ENCODE measurements at regions not wholly inside any gene's neighbourhood (a gene's known extent, or its start where the extent isn't known, plus 50 kb on each side); places are given as distances from the start of the nearest gene placed in this dataset.

DNA sequence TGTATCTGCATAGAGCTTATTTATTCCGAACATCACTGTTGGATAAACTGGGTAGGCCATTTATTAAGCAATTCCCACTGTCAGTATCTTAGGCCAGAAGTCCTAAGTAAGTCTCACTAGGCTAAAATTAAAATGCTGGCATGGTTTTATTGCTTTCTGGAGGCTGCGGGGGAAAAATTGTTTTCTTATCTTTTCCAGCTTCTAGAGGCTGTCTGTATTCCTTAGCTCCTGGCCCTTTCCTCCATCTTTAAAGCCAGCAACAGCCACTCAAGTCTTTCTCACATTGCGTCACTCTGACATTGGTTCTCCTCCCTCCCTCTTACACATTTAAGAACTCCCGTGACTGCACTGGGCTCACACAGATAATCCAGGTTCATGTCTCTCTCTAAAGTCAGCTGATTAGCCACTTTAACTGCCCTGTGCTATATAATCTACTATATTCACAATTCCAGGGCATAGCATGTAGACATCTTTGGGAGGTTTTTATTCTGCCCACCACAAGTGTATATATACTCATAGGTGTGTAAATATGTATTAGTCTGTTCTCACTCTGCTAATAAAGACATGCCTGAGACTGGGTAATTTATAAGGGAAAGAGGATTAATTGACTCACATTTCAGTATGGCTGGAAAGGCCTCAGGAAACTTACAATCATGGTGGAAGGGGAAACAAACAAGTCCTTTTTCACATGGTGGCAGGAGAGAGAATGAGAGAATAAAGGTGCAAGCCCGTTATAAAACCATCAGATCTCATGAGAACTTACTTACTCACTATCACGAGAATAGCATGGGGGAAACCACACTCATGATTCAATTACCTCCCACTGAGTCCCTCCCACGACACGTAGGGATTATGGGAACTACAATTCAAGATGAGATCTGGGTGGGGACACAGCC lies 113.5 kb upstream of the SLC7A14 start:
- TF ChIP-seq, protein P1, sequence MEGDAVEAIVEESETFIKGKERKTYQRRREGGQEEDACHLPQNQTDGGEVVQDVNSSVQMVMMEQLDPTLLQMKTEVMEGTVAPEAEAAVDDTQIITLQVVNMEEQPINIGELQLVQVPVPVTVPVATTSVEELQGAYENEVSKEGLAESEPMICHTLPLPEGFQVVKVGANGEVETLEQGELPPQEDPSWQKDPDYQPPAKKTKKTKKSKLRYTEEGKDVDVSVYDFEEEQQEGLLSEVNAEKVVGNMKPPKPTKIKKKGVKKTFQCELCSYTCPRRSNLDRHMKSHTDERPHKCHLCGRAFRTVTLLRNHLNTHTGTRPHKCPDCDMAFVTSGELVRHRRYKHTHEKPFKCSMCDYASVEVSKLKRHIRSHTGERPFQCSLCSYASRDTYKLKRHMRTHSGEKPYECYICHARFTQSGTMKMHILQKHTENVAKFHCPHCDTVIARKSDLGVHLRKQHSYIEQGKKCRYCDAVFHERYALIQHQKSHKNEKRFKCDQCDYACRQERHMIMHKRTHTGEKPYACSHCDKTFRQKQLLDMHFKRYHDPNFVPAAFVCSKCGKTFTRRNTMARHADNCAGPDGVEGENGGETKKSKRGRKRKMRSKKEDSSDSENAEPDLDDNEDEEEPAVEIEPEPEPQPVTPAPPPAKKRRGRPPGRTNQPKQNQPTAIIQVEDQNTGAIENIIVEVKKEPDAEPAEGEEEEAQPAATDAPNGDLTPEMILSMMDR (IDR thresholded peaks at IDR 0.05; ENCODE audit: low read depth, low read length) = no peak
- DNase-seq = no peak
- H3K4me1 ChIP-seq = peaks cover 9% of the 10 kb centered on the region; the same call in 1 of the 2 replicates
- no peaks in the 10 kb centered on the region for H3K9me3 ChIP-seq
- no peaks in the 10 kb centered on the region for H3K27me3 ChIP-seq
- H3K4me3 ChIP-seq (ENCODE audit: low read depth, low read length) = no peak overlapping the region
- no peaks in the 10 kb centered on the region for H3K36me3 ChIP-seq

DNA sequence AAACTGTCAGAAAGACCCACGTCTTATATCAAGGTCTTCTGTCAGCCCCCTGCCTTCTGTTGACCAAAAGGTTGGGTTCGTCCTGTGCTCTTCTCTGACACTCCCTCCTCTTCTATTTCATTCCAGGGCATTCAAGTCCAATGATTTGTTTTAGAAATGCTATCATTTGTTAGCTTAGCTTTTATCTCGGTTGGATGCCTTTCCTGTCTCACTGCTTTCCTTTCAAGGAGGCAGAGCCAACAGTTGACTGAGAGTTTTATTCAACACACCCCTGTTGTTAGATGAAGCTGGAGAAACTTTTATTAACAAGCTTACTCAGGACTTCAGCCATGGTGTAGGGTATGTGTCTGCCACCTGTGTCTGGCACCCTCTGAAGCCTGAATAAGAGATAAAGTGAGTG lies 112.0 kb upstream of the SLC7A14 start:
- Histone ChIP-seq H3K9me3 (no peaks in the 10 kb centered on the region), H3K4me3 (ENCODE audit: low read depth, low read length) (no peak overlapping the region), H3K36me3 (no peaks in the 10 kb centered on the region), H3K4me1 (peaks cover 20% of the 10 kb centered on the region), H3K27me3 (no peaks in the 10 kb centered on the region)
- TF ChIP-seq, protein P1 (IDR thresholded peaks at IDR 0.05; ENCODE audit: low read depth, low read length) = no peak
- no peak for DNase-seq

DNA sequence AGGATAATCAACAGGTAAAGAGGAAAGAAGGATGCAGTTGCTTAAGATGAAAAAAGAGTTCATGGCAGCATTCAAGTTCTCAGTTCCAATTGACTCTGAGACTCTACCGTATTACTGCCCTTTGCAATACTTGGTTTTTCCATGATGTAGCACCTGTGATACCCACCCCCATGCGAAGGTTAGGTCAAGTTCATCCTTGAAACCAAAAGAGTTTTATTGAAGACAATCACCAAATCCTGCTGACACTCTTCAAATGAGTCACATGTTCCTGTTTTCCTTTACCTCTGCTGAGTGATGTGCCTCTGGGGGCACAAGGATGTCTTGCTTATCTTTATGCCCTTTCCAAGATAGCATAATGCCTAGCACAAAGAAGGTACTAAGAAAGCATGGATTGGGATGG lies 111.3 kb upstream of the SLC7A14 start:
- H3K27me3 ChIP-seq = no peaks in the 10 kb centered on the region
- H3K36me3 ChIP-seq = no peaks in the 10 kb centered on the region
- peaks cover 15% of the 10 kb centered on the region for H3K4me1 ChIP-seq
- H3K4me3 ChIP-seq (ENCODE audit: low read depth, low read length) = no peak overlapping the region
- no peaks in the 10 kb centered on the region for H3K9me3 ChIP-seq
- TF ChIP-seq, protein P1 (IDR thresholded peaks at IDR 0.05; ENCODE audit: low read depth, low read length) = no peak
- DNase-seq = no peak

DNA sequence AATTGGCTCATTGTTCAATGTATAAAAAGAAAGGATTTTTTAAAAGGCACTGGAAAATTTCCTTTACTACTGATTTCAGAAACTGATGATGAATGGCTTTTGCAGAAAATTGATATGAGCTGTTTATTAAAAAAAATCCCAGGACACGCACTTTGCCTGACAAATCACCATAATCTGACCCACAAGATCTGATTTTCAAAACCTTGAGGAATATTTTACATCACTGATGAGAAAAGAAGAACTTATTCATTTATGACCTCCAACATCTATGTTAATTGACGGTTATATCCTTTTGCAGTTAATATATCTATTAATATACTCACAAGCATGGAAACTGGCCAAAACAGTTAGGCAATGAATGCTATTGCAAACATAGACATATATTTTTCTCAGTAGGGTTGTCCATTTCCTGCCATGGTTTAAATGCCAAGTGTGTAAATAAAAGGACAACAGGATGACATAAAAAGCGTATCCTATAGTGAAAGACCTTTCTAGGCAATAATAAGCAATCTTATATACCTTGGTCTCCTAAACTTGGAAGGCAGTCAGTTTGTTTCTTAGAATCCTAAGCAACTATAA lies 109.7 kb upstream of the SLC7A14 start:
- Histone ChIP-seq H3K4me1 (peaks cover 15% of the 10 kb centered on the region), H3K9me3 (no peaks in the 10 kb centered on the region), H3K4me3 (ENCODE audit: low read depth, low read length) (no peak overlapping the region), H3K36me3 (no peaks in the 10 kb centered on the region), H3K27me3 (no peaks in the 10 kb centered on the region)
- TF ChIP-seq, protein P1 (IDR thresholded peaks at IDR 0.05; ENCODE audit: low read depth, low read length) = no peak
- no peak for DNase-seq

DNA sequence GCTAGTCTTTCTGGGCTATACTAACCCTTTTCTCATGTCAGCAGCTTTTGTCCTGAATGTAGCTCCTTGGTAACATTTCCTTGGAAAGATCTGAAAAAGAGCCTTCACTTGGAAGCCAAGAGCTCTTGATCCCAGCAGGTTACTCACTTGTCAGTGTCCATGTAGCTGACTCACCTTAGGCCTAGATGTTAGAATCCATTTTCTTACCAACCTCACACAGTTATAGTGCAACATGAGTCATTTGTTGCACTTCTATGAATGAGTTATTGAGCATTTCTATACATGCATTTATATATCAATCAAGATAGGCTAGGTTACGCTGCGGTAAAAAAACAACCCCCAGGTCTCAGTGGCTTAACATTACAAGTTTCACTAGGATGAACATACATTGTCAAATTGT lies 106.8 kb upstream of the SLC7A14 start:
- Histone ChIP-seq H3K9me3 (no peaks in the 10 kb centered on the region), H3K4me3 (ENCODE audit: low read depth, low read length) (no peak overlapping the region), H3K36me3 (no peaks in the 10 kb centered on the region), H3K4me1 (peaks cover 17% of the 10 kb centered on the region), H3K27me3 (no peaks in the 10 kb centered on the region)
- TF ChIP-seq, protein P1 (IDR thresholded peaks at IDR 0.05; ENCODE audit: low read depth, low read length) = no peak
- no peak for DNase-seq

DNA sequence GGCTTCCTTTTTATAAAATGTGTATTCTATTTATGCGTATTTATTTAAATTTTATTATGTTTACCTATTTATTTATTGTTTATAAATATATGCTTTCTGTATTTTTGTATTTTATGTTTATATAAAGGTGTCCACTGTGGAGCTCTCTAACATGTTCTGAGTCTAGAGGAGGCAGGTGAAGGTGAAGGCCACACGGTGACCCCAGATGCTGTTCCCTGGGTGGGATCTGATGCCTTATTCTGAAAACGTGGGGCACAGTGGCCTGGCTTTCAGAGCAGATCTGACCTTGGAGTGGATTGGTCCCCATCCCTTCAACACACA lies 104.7 kb upstream of the SLC7A14 start:
- Histone ChIP-seq H3K4me3 (ENCODE audit: low read depth, low read length) (no peak overlapping the region), H3K36me3 (no peaks in the 10 kb centered on the region), H3K4me1 (peaks cover 17% of the 10 kb centered on the region), H3K27me3 (no peaks in the 10 kb centered on the region), H3K9me3 (no peaks in the 10 kb centered on the region)
- TF ChIP-seq, protein P1 (IDR thresholded peaks at IDR 0.05; ENCODE audit: low read depth, low read length) = no peak
- DNase-seq = no peak
